Suprapubic skin (tissue), 4 donors: ENCODE measurements at regions not wholly inside any gene's neighbourhood (a gene's known extent, or its start where the extent isn't known, plus 50 kb on each side); places are given as distances from the start of the nearest gene placed in this dataset.

ENCODE experiments used
- DNase-seq, 2 donors: peaks; one replicate each; pipeline ENCODE4 v3.0.0-alpha.2; 2019; ENCODE audit warnings: low spot score in 2 of 2
- H3K27ac ChIP-seq: fragments of 200-600 bp; sonication (generic); one replicate; pipeline ENCODE4 v1.5.1; 2019
- H3K27me3 ChIP-seq: fragments of 200-600 bp; sonication (generic); one replicate; pipeline ENCODE4 v1.5.1; 2019
- H3K36me3 ChIP-seq: fragments of 200-600 bp; sonication (generic); one replicate; pipeline ENCODE4 v1.5.1; 2019
- H3K4me1 ChIP-seq: fragments of 200-600 bp; sonication (generic); one replicate; pipeline ENCODE4 v1.5.1; 2019
- H3K4me3 ChIP-seq: fragments of 200-600 bp; sonication (generic); one replicate; pipeline ENCODE4 v1.5.1; 2019; ENCODE audit warnings: mild to moderate bottlenecking
- H3K9me3 ChIP-seq: fragments of 200-600 bp; sonication (generic); one replicate; pipeline ENCODE4 v1.5.1; 2019
- CTCF ChIP-seq, 2 donors: fragments of 200-600 bp in 1 of 2; fragments of 450-650 bp in 1 of 2; sonication (generic) in 1 of 2; IDR thresholded peaks; one replicate each; pipeline ENCODE4 v1.5.1; 2016 to 2019; ENCODE audit warnings: antibody characterized with exemption in 2 of 2, mild to moderate bottlenecking in 1 of 2, moderate library complexity in 1 of 2
- EP300 ChIP-seq: sonication (generic); formaldehyde crosslinking; IDR thresholded peaks from one replicate; pipeline ENCODE4 v1.6.1; 2017; ENCODE audit warnings: antibody characterized with exemption
- POLR2A ChIP-seq, 2 donors: fragments of 450-650 bp; IDR thresholded peaks; one replicate each; pipeline ENCODE4 v1.6.1; 2017; ENCODE audit warnings: antibody characterized with exemption in 2 of 2, mild to moderate bottlenecking in 2 of 2, moderate library complexity in 2 of 2
- POLR2AphosphoS5 ChIP-seq, 3 donors: sonication (generic); formaldehyde crosslinking; IDR thresholded peaks; one replicate each; pipeline ENCODE4 v1.6.1; 2017; ENCODE audit warnings: antibody characterized with exemption in 3 of 3
- WGBS: methylation state at CpG from one replicate; pipeline ENCODE4 v1.1.5; 2018; 5-methylcytosine and 5-hydroxymethylcytosine counted together

- DNase-seq: no peak
- no peak for TF ChIP-seq POLR2AphosphoS5 (IDR thresholded peaks at IDR 0.05)
- TF ChIP-seq EP300: no peak
- TF ChIP-seq POLR2A (IDR thresholded peaks at IDR 0.05): no peak
- no peak for TF ChIP-seq CTCF (IDR thresholded peaks at IDR 0.05)
- H3K9me3 ChIP-seq: no peaks in the 10 kb centered on the region
- H3K36me3 ChIP-seq: no peaks in the 10 kb centered on the region
- 58% methylated on average over 9 of the region's 9 CpGs for WGBS
- H3K27me3 ChIP-seq: no peaks in the 10 kb centered on the region
- H3K27ac ChIP-seq: no peak overlapping the region
- no peaks in the 10 kb centered on the region for H3K4me1 ChIP-seq
- H3K4me3 ChIP-seq: no peak overlapping the region
Measured at GRCh38 chr4:42816189-42816879, 76.2 kb upstream of the GRXCR1 start.

- H3K36me3 ChIP-seq: no peaks in the 10 kb centered on the region
- H3K27ac ChIP-seq: no peak overlapping the region
- no peaks in the 10 kb centered on the region for H3K4me1 ChIP-seq
- H3K27me3 ChIP-seq: no peaks in the 10 kb centered on the region
- TF ChIP-seq POLR2A (IDR thresholded peaks at IDR 0.05): no peak
- no peak for TF ChIP-seq POLR2AphosphoS5 (IDR thresholded peaks at IDR 0.05)
- no peak for TF ChIP-seq EP300
- TF ChIP-seq CTCF (IDR thresholded peaks at IDR 0.05): no peak
- 90% methylated on average over 5 of the region's 7 CpGs for WGBS
- H3K9me3 ChIP-seq: no peaks in the 10 kb centered on the region
- DNase-seq: no peak
- no peak overlapping the region for H3K4me3 ChIP-seq
Measured at GRCh38 chr4:42809419-42810084, 83.0 kb upstream of the GRXCR1 start.

- DNase-seq: no peak
- no peak for TF ChIP-seq POLR2A (IDR thresholded peaks at IDR 0.05)
- no peak for TF ChIP-seq EP300
- TF ChIP-seq POLR2AphosphoS5 (IDR thresholded peaks at IDR 0.05): no peak
- TF ChIP-seq CTCF (IDR thresholded peaks at IDR 0.05): no peak
- H3K4me1 ChIP-seq: no peaks in the 10 kb centered on the region
- H3K9me3 ChIP-seq: peaks cover 16% of the 10 kb centered on the region
- H3K27ac ChIP-seq: no peak overlapping the region
- H3K36me3 ChIP-seq: no peaks in the 10 kb centered on the region
- no peak overlapping the region for H3K4me3 ChIP-seq
- no peaks in the 10 kb centered on the region for H3K27me3 ChIP-seq
- WGBS: 82% methylated on average over 3 of the region's 3 CpGs
Measured at GRCh38 chr4:42806303-42806835, 86.1 kb upstream of the GRXCR1 start.

GRCh38 chr4:42789041-42789567 lies 103.4 kb upstream of the GRXCR1 start:
- H3K4me1 ChIP-seq: no peaks in the 10 kb centered on the region
- no peak overlapping the region for H3K4me3 ChIP-seq

More at GRCh38 chr4:42789041-42789567, 103.4 kb upstream of the GRXCR1 start:
- TF ChIP-seq POLR2A (IDR thresholded peaks at IDR 0.05) (no peak), POLR2AphosphoS5 (IDR thresholded peaks at IDR 0.05) (no peak), EP300 (no peak), CTCF (IDR thresholded peaks at IDR 0.05) (no peak)
- 78% methylated on average over 1 of the region's 1 CpG for WGBS
- H3K36me3 ChIP-seq: no peaks in the 10 kb centered on the region
- DNase-seq: no peak
- H3K27ac ChIP-seq: no peak overlapping the region
- H3K9me3 ChIP-seq: no peaks in the 10 kb centered on the region
- no peaks in the 10 kb centered on the region for H3K27me3 ChIP-seq
